ENCODE measurements at regions not wholly inside any gene's neighbourhood (a gene's known extent, or its start where the extent isn't known, plus 50 kb on each side); places are given as distances from the start of the nearest gene placed in this dataset.

DNA sequence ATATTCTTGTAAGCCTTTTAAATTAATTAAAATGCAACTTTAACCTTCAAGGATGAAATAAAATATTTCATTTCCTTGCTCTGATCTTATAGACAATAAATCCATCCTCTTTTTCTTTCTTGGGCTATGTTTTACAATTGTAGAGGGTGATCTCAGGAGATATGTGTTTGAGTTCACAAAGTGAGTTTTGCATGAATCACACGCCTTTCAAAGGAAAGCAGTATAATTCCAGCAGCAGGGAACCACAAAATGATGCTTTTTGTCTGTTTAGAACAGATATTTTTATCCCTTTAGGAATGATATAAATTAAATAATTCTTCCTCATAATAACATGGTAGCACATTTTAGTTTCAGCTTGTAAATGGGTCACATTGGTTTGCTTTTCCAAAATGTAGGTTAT, 191.2 kb downstream of the SEMA6D start:
- TF ChIP-seq CTCF (IDR thresholded peaks at IDR 0.05; ENCODE audit: control extremely low read depth in 1 of 3, insufficient read depth in 1 of 3, low read depth in 1 of 3, low read length in 3 of 3) (no peak), SUZ12 (IDR thresholded peaks at IDR 0.05; ENCODE audit: low read length) (no peak), MAX (IDR thresholded peaks at IDR 0.05) (no peak)
